Hematopoietic multipotent progenitor cell treated with erythropoietin and hydrocortisone succinate and interleukin-3 and kit ligand, for 8 days (in vitro differentiated cells): ENCODE measurements at regions not wholly inside any gene's neighbourhood (a gene's known extent, or its start where the extent isn't known, plus 50 kb on each side); places are given as distances from the start of the nearest gene placed in this dataset.

ENCODE experiments used
- DNase-seq: peaks from one replicate; pipeline ENCODE4 v3.0.0-alpha.2; 2015

DNA sequence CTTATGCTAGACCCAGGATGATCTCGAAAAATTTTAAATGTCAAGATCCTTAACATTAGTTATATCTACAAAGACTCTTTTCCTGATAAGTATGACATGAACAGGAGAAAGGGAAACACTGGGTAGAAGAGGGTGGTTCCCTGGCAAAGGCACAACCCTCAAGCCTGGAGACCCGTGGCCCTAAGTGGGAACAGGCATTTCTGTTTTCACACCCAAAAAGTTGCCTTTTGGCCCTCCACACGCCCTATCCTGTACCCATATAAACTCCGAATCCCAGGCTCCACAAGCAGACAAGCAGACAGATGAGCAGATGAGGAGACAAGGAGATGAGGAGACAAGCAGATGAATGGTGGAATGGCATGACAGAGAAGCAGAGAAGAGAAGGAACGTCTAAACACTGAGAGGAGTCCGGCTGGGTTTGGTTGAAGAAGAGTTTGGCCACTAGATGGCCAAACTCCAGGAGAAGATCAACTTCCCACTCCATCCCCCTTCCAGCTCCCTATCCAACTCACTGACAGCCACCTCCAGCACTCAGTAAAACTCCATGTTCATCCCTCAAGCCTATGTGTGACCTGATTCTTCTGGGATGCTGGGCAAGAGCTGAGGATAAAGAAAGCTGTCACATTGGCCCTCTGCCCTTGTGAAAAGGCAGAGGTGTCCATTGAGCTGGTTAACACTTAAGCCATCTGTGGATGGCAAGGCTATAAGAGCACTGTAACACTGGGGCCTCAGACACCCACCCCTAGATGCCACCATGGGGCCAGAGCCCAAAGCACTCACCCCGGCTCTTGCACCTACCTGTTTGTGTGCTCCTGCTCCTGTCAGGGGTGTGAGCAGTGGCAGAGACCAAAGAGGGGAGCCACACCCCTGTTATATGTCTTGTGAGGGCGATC is 139.6 kb upstream of the FAM20A start:
- no peak for DNase-seq

DNA sequence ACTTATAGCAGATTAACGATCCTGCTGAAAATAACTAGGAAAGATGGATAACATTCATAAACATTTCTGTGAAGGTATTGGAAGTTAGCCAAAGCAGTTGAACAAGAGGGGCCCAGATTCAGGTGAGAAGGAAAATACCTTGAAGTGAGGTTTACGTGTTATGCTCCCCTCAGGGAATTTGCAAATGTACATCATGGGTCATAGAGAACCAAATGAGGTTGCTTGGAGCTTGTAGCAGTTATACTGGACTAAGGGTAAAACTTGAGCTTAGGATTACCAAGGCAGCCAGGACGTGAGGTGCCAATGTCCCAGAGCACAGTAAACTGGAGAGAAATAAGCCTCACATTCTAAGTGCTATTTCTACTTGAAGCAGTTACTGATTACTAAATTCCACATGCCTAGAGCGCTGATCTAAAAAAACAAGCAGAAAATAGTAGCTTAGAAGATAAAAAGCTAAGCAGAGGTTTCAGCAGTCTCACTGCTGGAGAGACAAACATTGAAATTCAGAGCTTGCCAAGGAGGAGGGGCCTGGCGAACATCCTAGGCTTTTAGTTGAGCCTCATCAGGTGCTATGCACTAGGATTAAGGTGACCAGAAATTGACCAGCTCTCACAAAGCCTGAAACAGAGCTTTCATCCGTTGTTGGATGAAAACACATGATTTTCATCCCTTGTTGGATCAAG is 136.7 kb upstream of the FAM20A start:
- DNase-seq: no peak

DNA sequence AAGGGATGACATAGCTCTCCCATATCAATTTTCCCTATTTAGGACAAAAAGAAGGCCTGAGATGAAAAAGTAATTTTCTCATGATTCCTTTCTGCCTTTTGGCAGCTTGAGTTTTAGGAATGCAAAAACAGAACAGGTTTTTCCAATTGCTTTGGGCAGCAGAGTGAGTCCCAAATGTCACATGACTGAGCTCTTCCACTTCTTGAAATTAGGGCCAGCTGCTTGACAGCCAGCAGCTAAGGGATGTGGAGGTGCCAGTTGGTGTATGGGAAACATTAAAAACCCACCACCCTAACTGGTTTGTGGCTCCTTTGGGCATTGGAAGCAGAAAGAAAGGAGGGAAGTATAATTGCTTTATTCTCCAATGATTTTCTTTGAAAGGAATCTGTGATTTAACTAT is 133.8 kb upstream of the FAM20A start:
- DNase-seq: no peak

DNA sequence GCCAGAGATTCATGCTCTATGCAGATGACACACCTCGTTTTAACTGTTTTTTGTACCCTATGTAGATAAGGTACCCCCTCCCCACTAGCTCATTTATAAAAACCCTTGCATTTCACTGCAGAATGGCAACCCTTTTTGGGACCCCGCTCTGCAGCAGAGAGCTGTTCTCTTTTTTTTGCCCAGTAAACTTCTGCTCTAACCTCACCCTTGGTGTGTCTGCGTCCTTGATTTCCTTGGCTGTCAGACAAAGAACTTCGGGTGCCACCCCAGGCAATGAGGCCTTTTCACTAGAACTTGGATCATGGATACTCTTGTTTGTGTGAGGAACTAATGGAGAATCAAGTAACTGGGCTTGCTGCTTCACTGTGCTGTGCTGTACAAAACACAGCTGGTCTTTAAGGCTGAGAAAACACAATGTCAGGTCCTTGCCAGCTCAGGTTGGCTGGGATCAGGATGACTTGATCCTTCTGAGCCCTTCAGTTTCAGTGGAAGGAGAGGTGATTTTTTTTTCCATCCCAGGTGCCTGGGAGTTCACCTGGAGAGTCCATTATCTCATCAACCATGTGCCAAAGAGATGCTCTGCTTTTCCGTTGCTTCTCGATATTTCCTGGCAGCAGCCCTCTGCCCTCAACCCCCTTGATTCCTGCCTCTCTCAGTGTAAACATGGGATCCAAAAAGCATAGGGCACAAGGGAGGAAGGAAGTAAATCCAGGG is 133.2 kb upstream of the FAM20A start:
- no peak for DNase-seq

DNA sequence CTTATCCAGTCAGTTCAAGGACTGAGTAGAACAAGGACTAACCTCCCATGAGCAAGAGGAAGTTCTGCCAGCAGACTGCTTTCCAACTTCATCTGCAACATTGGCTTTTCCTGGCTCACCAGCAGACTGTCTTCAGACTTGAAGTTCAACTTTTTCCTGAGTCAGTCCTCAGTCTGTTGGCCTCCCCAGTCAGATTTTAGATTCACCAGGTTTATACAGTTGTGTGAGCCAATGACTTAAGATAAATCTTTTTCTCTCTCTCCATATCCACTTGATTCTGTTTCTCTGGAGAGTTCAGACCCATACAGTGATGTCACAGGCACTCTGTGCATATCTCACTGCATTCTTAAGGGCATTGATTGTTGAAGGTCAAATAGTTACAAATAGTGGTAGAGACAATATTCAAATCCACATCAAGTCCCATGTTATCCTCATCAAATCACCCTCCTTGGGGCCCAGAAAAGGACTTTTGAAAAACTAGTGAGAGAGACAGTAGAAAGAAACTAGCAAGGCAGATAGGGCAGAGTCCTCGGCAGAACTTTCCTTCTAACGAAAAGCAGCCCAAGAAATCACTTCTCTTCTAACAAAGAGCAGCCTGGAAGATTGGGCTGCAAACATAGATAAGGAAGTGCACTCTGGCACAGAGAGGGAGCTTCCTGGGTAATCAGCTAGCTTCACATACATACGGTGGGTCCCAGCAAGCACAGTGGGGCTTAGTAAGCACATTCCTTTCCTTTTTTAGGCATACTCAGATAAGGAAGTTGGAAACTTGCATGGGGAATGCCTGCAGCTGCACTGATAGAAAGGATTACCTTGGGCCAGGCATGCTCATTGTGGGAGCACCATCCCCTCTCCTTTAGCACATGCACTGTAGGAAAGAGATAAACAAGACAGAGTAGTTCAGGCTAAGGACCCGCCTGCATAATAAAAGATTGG is 132.3 kb upstream of the FAM20A start:
- no peak for DNase-seq

DNA sequence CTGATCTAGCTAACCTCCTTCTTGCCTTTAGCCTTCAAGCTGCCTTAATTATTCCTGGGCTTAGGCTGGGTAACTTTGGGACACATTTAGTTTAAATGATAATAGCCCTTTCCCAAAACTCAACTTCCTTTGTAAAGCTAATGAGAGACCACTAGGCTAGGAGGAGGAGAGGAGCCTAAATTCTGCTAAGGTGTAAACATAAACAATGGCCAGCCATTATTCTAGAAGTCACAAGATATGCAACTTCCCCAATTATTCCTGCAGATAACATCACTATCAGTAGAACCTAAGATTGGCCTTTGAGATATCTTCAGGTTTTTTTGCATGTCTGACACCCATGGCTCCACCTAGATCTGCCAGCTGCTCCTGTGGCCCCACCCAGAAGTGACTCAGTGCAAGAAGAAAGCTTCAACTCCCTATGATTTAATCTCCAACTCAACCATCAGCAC is 131.2 kb upstream of the FAM20A start:
- DNase-seq: no peak

DNA sequence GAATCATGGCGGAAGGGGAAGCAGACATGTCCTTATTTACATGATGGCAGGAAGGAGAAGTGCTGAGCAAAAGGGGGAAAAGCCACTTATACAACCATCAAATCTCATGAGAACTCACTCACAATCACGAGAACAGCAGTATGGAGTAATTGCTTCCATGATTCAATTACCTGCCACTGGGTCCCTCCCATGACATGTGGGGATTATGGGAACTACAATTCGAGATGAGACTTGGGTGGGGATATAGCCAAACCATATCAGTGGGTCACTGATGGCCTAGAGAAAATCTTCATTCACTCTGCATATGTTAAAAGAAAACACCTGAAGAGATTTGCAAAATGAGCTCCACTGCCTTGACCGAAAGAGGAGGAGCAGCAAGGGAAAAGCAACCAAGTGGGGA is 130.3 kb upstream of the FAM20A start:
- no peak for DNase-seq

DNA sequence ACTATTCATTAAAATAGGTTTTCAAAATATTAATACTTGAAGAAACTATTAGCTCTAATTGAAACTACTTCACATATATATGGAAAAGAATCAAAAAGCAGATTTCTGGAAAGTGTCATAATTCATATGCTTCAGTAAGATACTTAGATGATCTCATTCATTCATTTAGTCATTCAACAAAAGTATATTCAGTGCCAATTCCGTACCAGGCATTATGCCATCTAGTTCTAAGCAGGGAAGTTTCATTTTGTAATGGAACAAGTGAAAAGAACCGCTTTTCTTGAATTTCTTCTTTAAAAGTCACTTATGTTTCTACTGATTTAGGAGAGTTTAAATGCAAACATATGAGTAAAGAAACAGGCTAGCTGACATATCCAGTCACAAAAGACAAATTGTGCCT is 118.3 kb upstream of the FAM20A start:
- DNase-seq: no peak

DNA sequence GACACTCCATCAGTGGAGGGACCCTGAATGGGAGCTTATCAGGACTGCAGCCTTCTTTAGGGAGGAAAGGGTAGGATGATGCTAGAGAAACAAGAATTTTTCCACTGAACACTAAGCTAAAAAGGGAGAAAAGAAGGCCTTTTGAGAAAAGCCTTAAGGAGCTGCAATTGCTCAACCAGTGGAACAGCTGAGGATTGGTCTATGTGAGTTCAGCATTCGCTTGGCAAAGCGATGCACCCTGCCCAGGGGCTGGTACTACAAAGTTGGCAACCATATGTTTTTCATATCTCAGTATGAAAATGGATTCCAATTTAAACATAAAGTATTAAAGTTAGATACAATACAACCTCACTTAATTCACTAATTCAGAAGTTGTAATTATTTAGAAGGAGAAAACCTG is 117.8 kb upstream of the FAM20A start:
- no peak for DNase-seq

DNA sequence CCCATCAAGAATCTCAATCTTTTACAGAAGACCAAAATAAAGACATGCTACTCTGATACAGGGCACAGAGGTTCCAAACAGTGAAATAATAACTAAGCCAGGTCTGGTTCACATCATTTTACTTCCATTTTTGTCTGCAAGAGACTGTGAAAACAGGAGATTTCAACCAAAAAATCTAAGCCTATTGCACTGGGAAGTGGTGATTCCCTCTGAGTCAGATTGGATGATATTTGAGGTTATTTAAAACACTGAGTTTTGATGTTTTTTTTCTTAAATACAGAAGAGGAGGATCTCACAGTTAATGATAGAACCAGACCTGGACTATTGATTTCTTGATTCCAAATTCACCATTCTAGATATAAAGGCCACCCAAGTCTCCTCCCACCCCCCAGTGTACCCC is 117.3 kb upstream of the FAM20A start:
- DNase-seq: no peak

DNA sequence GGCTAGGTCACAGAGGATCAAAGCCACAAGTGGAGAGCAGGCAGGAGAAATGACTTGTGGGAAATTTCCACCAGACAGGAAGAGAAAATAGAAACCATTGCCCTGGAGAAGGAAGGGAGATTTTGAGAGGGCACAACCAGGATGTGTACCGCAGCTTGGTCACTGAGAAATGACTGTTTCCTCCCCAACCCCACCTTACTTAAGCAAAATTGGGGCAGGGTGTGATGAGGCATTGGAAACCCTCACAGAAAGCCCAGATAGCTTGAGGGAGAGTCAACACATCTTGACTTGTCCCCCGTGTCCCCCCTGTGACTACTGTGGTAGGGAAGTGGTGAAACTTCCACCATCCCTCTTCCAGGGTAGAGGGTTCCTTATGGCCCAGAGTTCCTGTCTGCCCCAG is 113.5 kb upstream of the FAM20A start:
- no peak for DNase-seq

DNA sequence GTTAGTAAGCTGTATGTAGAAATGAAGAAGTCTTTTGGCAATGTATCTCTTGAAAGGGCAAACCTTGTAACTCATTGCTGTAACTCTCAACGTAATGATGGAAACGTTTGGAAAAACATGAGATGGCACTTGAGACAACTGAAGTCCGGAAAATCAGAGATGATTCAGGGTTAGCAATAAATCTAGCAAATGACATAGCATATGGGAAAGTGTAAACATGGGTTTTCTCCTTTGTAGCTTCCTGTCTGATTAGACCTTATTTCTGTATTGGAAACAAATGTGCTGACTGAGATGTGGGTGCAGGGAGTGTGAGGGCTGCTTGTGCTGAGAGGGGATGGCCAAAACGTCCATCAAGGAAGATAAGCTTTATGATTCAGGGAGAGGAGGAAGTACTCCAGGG is 110.7 kb upstream of the FAM20A start:
- no peak for DNase-seq

DNA sequence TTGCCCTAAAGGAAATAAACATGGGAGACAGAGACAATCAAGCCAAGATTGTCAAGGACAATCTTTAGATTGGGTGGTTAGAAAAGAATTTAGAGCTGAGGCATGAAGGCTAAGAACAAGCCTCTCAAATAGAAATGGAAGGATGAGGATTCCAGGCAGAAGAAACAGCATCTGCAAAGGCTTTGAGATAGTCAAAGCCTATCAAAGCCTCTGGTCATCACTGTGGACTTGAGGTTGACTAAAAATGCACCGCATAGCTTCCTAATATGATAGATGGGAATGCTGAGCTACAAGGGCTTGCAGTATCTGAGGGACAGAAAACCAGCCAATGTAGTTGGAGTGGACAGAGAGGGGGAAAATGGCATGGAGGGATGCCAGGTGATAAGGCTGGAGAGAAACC is 109.8 kb upstream of the FAM20A start:
- no peak for DNase-seq

DNA sequence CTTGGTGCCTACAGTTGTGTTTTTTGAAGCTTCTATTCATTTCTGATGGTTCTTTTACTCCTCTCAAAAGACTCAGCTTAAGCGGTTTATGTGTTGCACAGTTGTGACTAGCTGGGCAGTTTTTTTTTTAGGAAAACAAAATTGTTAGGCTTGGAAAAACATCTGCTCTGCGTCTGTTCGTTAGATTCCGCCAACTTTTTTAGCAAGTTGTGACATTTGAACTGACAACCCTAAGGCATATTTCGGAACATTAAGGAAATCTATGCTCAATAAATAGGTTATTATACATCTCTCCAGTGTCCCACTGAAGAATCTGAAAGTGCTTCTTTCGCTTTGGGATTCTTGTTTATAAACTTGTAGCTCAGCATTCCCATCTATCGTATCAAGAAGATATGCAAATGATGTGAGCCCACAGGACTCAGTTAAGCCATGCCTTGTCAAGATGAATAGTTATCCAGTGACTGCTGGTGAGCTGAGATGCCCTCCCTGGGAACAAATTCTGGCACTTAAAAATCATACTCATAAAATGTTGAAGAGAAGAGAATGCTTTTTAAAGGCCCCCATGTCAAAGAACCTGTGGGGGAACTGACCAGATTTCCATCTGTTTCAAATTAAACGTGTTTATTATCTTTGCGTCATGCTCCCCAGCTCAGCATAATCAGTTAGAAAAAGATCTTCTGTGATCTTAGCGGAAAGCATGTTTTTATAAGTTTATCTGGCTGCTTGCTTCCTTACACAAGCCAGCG is 109.0 kb upstream of the FAM20A start:
- no peak for DNase-seq

DNA sequence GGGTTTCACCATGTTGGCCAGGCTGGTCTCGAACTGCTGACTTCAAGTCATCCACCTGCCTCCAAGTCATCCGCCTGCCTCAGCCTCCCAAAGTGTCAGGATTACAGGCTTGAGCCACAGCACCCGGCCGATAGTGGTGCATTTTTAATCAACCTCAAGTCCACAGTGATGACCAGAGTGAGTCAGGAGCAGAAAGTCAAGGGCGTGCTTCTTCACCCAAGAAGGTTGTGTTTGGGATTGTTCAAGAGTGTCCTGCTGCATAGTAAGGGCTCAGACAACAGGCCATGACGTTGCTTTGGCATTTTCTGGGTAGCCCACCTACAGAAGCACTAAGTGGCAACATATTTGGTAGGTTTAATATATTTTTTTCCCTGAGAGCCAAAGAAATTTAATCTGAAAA is 108.3 kb upstream of the FAM20A start:
- no peak for DNase-seq

DNA sequence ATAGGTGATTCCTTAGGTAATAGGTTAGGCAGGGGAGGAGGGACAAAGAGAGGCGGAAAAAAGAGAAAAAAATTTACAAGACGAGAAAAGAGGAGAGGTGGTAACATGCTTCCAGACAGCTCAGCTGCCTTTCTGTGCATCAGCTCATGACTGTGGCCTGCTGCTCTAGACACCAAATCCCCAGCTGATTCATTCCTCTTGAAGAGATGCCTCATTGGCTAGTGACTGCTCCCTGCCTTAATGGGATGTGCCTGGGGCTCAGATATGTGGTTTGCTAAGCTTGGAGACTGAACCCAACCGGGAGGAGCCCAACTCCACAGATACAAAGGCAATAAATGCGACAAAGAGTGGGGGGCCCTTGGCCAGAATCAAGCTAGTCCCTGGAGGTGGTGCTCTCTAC is 105.9 kb upstream of the FAM20A start:
- no peak for DNase-seq

DNA sequence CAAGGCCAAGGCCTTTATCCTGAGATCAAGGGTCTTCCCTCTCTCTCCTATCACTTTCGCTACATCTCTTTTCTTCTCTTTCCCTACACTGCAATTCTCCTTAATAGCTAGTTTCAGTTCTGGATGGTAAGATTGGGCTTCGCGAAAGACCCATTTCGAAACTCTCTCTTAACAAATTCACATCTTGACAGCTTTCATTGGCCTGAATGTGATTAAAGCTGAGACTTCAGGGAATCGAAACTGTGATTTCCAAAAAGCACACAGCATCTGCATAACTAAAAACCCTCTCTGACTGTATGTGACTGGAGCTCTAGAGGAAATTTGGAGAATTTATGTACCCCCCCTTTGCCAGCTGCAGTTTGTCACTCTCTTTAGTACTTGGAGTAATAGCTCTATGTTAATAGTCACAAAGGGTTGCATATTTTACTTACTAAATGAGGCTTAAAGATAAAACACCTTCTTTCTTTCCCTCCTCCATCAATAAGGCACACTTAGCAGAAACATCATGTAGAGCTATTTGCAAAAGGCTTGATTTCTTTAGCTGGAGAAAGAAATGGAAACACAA is 105.3 kb upstream of the FAM20A start:
- no peak for DNase-seq

DNA sequence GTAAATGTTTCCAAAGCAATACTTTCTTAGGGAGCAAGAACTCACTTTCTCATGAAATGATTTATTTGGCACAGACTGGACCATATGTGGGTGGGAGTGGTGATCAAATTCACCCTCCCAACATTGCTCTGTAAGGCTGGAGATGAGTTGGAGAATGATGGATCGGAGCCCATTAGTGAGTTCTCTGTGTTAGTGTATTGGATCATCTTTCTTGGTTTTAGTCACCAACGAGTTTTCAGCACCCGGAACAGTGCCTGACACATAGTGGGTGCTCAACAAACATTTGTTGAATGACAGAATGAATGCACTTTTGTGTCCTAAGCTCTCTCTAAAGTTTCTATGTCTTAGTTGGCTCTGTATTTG is 104.5 kb upstream of the FAM20A start:
- no peak for DNase-seq

DNA sequence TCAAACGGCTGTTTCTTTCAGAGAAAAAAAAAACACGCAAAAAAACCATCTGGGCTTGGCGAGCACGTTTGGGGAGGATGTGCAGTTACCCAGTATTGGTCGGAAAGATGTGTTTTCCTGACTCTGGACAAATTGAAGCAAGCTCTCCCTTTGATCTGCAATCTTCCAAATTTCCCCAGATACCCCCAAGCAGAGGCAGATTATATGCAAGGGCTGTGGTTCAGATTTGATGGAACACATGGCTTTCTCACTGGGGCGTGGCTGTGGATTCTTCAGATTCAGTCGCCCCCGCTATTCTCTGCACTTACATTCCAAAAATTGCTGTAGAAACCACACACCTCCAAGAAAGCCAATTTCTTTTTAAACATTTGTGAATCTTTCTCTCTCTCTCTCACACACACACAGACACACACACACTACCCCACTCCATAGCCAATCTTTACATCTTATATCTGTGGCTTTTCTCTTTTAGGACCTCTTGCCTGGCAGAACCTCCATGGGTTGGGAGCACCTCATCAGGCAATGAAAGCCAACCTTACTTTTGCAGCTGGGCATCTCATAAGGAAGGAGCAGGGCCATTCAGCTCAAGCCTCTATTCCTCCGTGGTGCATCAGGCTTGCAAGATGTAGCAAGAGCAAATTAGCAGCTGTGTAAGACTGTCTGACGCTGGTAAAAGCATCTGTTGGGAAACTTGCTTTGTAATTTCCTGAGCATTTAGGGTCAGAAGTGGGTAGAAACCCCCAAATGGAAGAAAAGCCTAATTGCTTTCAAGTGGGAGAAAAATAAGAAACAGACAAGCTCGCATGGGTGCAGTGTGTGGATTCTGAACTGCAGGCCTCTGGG is 103.9 kb upstream of the FAM20A start:
- DNase-seq: no peak

DNA sequence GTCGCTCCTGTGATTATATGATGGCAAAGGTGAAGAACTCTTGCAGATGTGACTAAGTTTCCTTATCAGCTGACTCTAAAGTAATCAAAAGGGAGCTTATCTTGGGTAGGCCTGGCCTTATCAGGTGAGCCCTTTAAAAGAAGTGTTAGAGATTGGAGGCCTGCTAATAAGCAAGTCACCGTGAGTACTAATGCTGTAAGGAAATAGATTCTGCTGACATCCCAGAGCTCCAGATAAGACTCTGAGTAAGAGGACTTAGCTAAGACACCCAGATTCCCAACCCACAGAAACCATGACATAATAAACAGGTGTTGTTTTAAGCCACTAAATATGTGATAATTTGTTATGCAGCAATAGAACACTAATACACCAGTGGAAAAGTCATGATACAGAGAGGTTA is 99.9 kb upstream of the FAM20A start:
- no peak for DNase-seq

DNA sequence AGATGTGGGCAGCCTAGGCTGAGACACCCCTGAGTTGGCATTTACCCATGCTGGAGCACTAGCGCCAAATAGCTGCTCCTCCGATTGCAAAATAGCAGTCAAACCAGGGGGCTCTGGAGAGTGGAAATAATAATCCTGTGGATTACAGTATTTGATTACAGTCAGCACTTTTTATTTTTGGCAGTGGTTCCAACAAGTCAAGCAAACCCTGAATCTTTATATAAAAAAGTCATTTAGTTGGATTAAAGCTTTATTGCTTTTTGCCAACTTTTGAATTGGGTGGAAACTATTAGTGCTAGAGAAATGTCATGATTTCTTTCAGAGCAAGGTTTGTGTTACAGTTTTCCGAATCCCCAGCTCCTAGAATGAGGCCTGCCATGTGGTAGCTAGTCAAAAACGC is 99.3 kb upstream of the FAM20A start:
- DNase-seq: no peak
